HEK293T (cell line): ENCODE measurements at regions not wholly inside any gene's neighbourhood (a gene's known extent, or its start where the extent isn't known, plus 50 kb on each side); places are given as distances from the start of the nearest gene placed in this dataset.

Source experiments
- CTCF ChIA-PET: fragments of 350-600 bp; formaldehyde crosslinking; extraction: SDS; loops from one replicate; lab custom pipeline; 2021; ENCODE audit warnings: antibody characterized with exemption, inconsistent platforms; lab: Yijun Ruan, JAX
- POLR2A ChIA-PET: fragments of 350-600 bp; formaldehyde crosslinking; extraction: SDS; loops from one replicate; lab custom pipeline; 2020; ENCODE audit warnings: antibody characterized with exemption, inconsistent platforms; lab: Yijun Ruan, JAX
- DNase-seq: peaks from one replicate; pipeline ENCODE4 v3.0.0; 2012; ENCODE audit warnings: mixed read lengths; ENCODE audit errors: extremely low spot score
- ARNT ChIP-seq: fragments of 450-650 bp; IDR thresholded peaks from 2 replicates; pipeline ENCODE4 v1.6.1; 2017; ENCODE audit warnings: mild to moderate bottlenecking
- BHLHE40 ChIP-seq: fragments of 450-650 bp; IDR thresholded peaks from 2 replicates; pipeline ENCODE4 v1.6.1; 2016; ENCODE audit warnings: mild to moderate bottlenecking, moderate library complexity, borderline replicate concordance
- CTBP1 ChIP-seq: fragments of 450-650 bp; IDR thresholded peaks from 2 replicates; pipeline ENCODE4 v1.6.1; 2016; ENCODE audit warnings: borderline replicate concordance
- ELF4 ChIP-seq: fragments of 450-650 bp; IDR thresholded peaks from 2 replicates; pipeline ENCODE4 v1.6.1; 2017; ENCODE audit warnings: antibody characterized with exemption
- FOXA1 ChIP-seq: fragments of 450-650 bp; IDR thresholded peaks from 2 replicates; pipeline ENCODE4 v1.6.1; 2016; ENCODE audit warnings: mild to moderate bottlenecking
- FOXK2 ChIP-seq: fragments of 450-650 bp; IDR thresholded peaks from 2 replicates; pipeline ENCODE4 v1.6.1; 2016; ENCODE audit warnings: mild to moderate bottlenecking
- FOXM1 ChIP-seq: fragments of 450-650 bp; IDR thresholded peaks from 2 replicates; pipeline ENCODE4 v1.6.1; 2017; ENCODE audit warnings: mild to moderate bottlenecking, borderline replicate concordance
- HDGF ChIP-seq: fragments of 450-650 bp; IDR thresholded peaks from 2 replicates; pipeline ENCODE4 v1.6.1; 2017; ENCODE audit warnings: antibody characterized with exemption, borderline replicate concordance
- L3MBTL2 ChIP-seq: fragments of 450-650 bp; conservative IDR thresholded peaks from 2 replicates; pipeline ENCODE4 v1.6.1; 2016; ENCODE audit warnings: mild to moderate bottlenecking
- LEF1 ChIP-seq: fragments of 450-650 bp; IDR thresholded peaks from 2 replicates; pipeline ENCODE4 v1.6.1; 2017; ENCODE audit warnings: mild to moderate bottlenecking, borderline replicate concordance
- NFRKB ChIP-seq: fragments of 450-650 bp; IDR thresholded peaks from 2 replicates; pipeline ENCODE4 v1.6.1; 2016; ENCODE audit warnings: mild to moderate bottlenecking, moderate library complexity
- SP1 ChIP-seq: fragments of 450-650 bp; IDR thresholded peaks from 2 replicates; pipeline ENCODE4 v1.6.1; 2017
- SUZ12 ChIP-seq: fragments of 450-650 bp; IDR thresholded peaks from 2 replicates; pipeline ENCODE4 v1.6.1; 2016; ENCODE audit warnings: mild to moderate bottlenecking
- TARDBP ChIP-seq: fragments of 450-650 bp; IDR thresholded peaks from 2 replicates; pipeline ENCODE4 v1.6.1; 2016
- ZNF384 ChIP-seq: fragments of 450-650 bp; IDR thresholded peaks from 2 replicates; pipeline ENCODE4 v1.6.1; 2016
- TF ChIP-seq, protein P1 (sequence below): fragments of 450-650 bp; IDR thresholded peaks from 2 replicates; pipeline ENCODE4 v1.6.1; 2016

DNA sequence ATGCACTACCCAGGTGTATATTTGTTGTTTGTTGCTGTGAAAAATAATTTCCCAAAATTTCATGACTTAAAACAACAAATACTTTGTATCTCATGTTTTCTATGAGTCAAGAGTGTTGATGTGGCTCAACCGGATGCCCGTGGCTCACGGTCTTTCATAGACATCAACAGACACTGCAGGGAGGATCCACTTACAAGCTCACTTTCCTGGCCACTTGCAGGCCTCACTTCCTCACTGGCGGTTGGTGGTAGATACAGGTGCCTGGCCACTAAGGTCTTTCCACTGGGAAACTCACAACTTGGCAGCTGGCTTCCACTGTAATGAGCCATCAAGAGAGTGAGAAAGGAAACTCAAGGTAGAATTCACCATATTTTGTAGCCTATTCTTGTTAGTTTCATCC is 662.9 kb downstream of the IRS1 start:
- CTCF ChIA-PET: no interaction called here
- POLR2A ChIA-PET: no interaction called here
- TF ChIP-seq TARDBP: no peak
- no peak for TF ChIP-seq SP1
- no peak for TF ChIP-seq BHLHE40
- no peak for TF ChIP-seq FOXA1
- no peak for TF ChIP-seq SUZ12
- TF ChIP-seq L3MBTL2: no peak
- no peak for TF ChIP-seq HDGF
- no peak for TF ChIP-seq LEF1
- TF ChIP-seq, protein P1, sequence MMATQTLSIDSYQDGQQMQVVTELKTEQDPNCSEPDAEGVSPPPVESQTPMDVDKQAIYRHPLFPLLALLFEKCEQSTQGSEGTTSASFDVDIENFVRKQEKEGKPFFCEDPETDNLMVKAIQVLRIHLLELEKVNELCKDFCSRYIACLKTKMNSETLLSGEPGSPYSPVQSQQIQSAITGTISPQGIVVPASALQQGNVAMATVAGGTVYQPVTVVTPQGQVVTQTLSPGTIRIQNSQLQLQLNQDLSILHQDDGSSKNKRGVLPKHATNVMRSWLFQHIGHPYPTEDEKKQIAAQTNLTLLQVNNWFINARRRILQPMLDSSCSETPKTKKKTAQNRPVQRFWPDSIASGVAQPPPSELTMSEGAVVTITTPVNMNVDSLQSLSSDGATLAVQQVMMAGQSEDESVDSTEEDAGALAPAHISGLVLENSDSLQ: no peak
- no peak for TF ChIP-seq ARNT
- no peak for TF ChIP-seq ZNF384
- TF ChIP-seq FOXM1: no peak
- TF ChIP-seq CTBP1: no peak
- TF ChIP-seq FOXK2: no peak
- no peak for TF ChIP-seq NFRKB
- no peak for DNase-seq

- POLR2A ChIA-PET: no interaction called here
- TF ChIP-seq FOXM1: no peak
- no peak for TF ChIP-seq HDGF
- TF ChIP-seq NFRKB: no peak
- TF ChIP-seq SP1: no peak
- TF ChIP-seq FOXA1: no peak
These were observed 663.6 kb downstream of the IRS1 start for GRCh38 chr2:226135861-226136548.

GRCh38 chr2:226132323-226133215 is 667.1 kb downstream of the IRS1 start:
- TF ChIP-seq ARNT (no peak), ZNF384 (no peak), FOXA1 (no peak), HDGF (no peak), L3MBTL2 (no peak), SUZ12 (no peak), FOXK2 (no peak), TARDBP (no peak), CTBP1 (no peak), SP1 (no peak)
- ChIA-PET CTCF (no interaction called here), POLR2A (no interaction called here)
- DNase-seq: no peak

More at GRCh38 chr2:226135861-226136548, 663.6 kb downstream of the IRS1 start:
- CTCF ChIA-PET: no interaction called here
- no peak for DNase-seq

DNA sequence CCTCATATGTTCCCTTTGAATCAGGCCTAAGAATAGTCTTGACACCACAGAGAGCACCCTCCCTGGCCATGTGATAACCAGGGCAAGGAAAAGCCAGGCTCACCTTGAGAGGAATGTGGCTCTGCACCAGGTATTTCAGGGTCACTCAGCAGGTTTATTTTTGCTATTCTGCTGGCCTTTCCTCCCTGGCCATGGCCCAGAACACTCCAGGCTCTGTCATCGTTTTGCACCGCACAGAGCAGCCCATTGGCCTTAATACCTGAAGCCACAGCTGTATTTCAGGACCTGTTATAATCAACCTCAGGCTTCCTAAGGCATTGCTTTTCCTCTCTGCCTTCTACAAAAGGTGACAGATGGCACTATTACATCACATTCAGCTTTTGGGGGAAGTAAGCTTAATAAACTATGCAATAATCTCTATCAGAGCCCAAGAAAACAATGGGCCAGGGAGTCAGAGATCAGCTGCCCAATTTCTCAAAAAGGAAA is 668.3 kb downstream of the IRS1 start:
- TF ChIP-seq CTBP1: no peak
- CTCF ChIA-PET: no interaction called here
- POLR2A ChIA-PET: no interaction called here
- DNase-seq: no peak

DNA sequence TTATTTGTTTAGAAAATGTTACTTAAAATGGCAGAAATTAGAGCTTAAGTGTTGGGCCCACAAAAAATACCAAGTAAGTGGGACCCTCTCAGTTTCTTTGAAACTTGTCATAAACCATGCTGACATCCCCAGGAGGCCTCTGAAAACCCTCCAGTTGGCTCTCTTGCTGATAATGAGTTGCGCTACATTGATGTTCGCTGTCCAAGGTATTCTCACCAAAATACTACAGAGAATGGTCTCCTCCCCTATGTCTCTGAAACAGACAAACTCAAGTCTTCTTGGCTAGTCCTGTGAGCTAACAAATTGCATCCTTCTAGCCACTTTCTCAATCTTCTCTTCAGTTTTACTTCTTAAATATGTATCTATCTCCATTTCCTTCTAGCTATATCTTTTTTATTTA is 669.4 kb downstream of the IRS1 start:
- DNase-seq: no peak
- no peak for TF ChIP-seq LEF1
- TF ChIP-seq HDGF: no peak
- no peak for TF ChIP-seq ZNF384
- no peak for TF ChIP-seq FOXM1
- TF ChIP-seq NFRKB: no peak
- no peak for TF ChIP-seq ARNT
- TF ChIP-seq, protein P1: no peak
- TF ChIP-seq BHLHE40: no peak
- no peak for TF ChIP-seq CTBP1
- TF ChIP-seq FOXA1: no peak
- TF ChIP-seq ELF4: no peak
- TF ChIP-seq FOXK2: no peak
- no peak for TF ChIP-seq L3MBTL2
- TF ChIP-seq SUZ12: no peak
- TF ChIP-seq SP1: no peak
- no peak for TF ChIP-seq TARDBP
- POLR2A ChIA-PET: interaction anchor here (0.6 kb wide), 1 partner anchor 15 kb away, joined by 3 read pairs; no protein-coding TSS in a partner anchor
- CTCF ChIA-PET: no interaction called here

DNA sequence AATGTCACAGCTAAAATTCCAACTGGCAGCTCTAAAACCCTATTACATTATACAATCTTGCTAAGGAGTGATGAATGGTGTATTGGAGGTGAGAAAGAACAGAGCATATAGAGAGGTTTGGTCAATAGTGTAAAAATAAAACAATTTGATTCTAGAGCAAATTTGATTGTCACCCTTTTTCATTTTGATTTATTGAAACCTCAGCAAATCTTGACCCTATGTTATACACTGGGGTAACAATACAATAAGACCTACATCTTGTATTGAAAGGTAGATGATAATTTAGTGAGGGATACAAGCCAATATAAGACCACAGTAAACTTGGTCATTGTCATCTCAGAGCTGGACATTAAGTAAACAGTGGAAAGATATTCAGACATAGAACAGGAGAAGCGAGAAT is 671.9 kb downstream of the IRS1 start:
- POLR2A ChIA-PET: no interaction called here
- no peak for DNase-seq
- TF ChIP-seq, protein P1: no peak
- TF ChIP-seq BHLHE40 (no peak), SUZ12 (no peak)
- CTCF ChIA-PET: no interaction called here
